Gastroesophageal sphincter (tissue), 4 donors: ENCODE measurements at regions not wholly inside any gene's neighbourhood (a gene's known extent, or its start where the extent isn't known, plus 50 kb on each side); places are given as distances from the start of the nearest gene placed in this dataset.
A peak's percentile ranks its signal among the peaks of the same experiment; 100 is the strongest.

ENCODE experiments used
- ATAC-seq: fragments of 150-250 bp; one replicate; pipeline ENCODE4 v1.9.1; 2016; ENCODE audit warnings: mild to moderate bottlenecking, moderate library complexity
- H3K27ac ChIP-seq, 4 donors: fragments of 200-600 bp; sonication (generic) in 3 of 4; 1 replicate in 3 of 4; 2 replicates in 1 of 4; pipeline ENCODE4 v1.5.1; 2016 to 2019
- H3K27me3 ChIP-seq: fragments of 200-600 bp; sonication (generic); one replicate; pipeline ENCODE4 v1.5.1; 2019
- H3K36me3 ChIP-seq, 2 donors: fragments of 200-600 bp; sonication (generic); one replicate each; pipeline ENCODE4 v1.5.1; 2019; ENCODE audit warnings: control low read depth in 1 of 2
- H3K4me1 ChIP-seq, 3 donors: fragments of 200-600 bp; sonication (generic); 1 replicate in 2 of 3; 2 replicates in 1 of 3; pipeline ENCODE4 v1.5.1; 2016 to 2019; ENCODE audit warnings: control low read depth in 2 of 3
- H3K4me3 ChIP-seq, 2 donors: fragments of 200-600 bp; sonication (generic); one replicate each; pipeline ENCODE4 v1.5.1; 2019; ENCODE audit warnings: mild to moderate bottlenecking in 1 of 2, moderate library complexity in 1 of 2
- H3K9me3 ChIP-seq, 3 donors: fragments of 200-600 bp; sonication (generic); one replicate each; pipeline ENCODE4 v1.5.1; 2017 to 2019; ENCODE audit warnings: control low read depth in 2 of 3
- EP300 ChIP-seq: sonication (generic); formaldehyde crosslinking; IDR thresholded peaks from one replicate; pipeline ENCODE4 v1.6.1; 2017; ENCODE audit warnings: antibody characterized with exemption, mild to moderate bottlenecking
- POLR2A ChIP-seq, 2 donors: fragments of 450-650 bp; IDR thresholded peaks; one replicate each; pipeline ENCODE4 v1.6.1; 2017; ENCODE audit warnings: antibody characterized with exemption in 2 of 2, mild to moderate bottlenecking in 2 of 2, moderate library complexity in 1 of 2
- POLR2AphosphoS5 ChIP-seq: sonication (generic); formaldehyde crosslinking; IDR thresholded peaks from one replicate; pipeline ENCODE4 v1.6.1; 2017; ENCODE audit warnings: antibody characterized with exemption
- WGBS, 2 donors: methylation state at CpG; one replicate each; pipeline ENCODE4 v1.1.5; 2018; ENCODE audit warnings: low coverage in 1 of 2; 5-methylcytosine and 5-hydroxymethylcytosine counted together
- TF ChIP-seq, protein P1 (sequence below), 4 experiments: fragments of 200-600 bp in 2 of 4; fragments of 450-650 bp in 2 of 4; sonication (generic) in 1 of 4; IDR thresholded peaks; one replicate each; pipeline ENCODE4 v1.5.1; 2017 to 2019; ENCODE audit warnings: antibody characterized with exemption in 4 of 4, mild to moderate bottlenecking in 2 of 4, moderate library complexity in 2 of 4

DNA sequence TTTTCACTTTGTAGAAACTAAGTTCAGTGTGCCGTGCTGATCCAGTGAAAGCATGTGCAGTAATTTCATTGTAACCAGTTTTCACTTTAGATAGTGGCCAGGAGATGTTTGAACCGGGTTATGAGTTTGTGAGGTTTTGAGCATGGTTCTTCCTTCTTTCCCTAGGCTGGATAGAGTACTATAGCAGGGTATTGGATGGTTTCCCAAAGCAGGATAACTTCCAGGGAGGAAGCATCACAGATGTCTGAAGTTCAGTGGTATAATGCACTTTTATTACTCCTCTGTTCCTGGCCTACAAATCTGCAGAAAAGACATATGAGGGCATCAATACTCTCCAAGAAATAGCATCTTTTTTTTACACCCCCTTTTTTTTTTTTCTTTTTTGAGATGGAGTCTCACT lies 823.1 kb downstream of the USP25 start:
- TF ChIP-seq POLR2A (IDR thresholded peaks at IDR 0.05) (no peak), POLR2AphosphoS5 (no peak), EP300 (no peak)
- TF ChIP-seq, protein P1, sequence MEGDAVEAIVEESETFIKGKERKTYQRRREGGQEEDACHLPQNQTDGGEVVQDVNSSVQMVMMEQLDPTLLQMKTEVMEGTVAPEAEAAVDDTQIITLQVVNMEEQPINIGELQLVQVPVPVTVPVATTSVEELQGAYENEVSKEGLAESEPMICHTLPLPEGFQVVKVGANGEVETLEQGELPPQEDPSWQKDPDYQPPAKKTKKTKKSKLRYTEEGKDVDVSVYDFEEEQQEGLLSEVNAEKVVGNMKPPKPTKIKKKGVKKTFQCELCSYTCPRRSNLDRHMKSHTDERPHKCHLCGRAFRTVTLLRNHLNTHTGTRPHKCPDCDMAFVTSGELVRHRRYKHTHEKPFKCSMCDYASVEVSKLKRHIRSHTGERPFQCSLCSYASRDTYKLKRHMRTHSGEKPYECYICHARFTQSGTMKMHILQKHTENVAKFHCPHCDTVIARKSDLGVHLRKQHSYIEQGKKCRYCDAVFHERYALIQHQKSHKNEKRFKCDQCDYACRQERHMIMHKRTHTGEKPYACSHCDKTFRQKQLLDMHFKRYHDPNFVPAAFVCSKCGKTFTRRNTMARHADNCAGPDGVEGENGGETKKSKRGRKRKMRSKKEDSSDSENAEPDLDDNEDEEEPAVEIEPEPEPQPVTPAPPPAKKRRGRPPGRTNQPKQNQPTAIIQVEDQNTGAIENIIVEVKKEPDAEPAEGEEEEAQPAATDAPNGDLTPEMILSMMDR (IDR thresholded peaks at IDR 0.05), result no peak
- Histone ChIP-seq H3K27ac (no peak overlapping the region), H3K36me3 (no peaks in the 10 kb centered on the region), H3K9me3 (no peaks in the 10 kb centered on the region), H3K4me1 (no peaks in the 10 kb centered on the region), H3K27me3 (no peaks in the 10 kb centered on the region), H3K4me3 (no peak overlapping the region)
- ATAC-seq, result no peak
- WGBS, 2 donors, result 61 to 90% methylated on average over 2 of the region's 2 CpGs

DNA sequence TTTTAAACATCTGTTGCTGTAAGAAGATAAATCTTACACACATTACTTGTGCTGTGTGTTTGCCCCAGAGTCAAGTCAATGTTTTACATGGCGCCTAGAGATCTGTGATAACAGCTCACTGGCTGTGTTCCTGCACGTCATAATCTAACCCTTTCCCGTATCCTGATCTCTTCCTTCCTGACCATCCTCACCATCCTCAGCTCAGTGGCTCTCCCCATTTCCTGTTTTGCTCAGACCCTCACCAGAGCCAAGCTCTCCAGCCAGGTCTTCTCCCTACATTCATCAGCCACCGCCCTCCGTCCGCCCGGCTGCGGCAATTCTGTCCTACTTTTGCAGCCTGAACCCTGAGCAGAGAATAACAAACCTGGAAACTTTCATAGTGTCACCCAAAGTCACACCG lies 824.7 kb downstream of the USP25 start:
- TF ChIP-seq EP300, result no peak
- H3K4me3 ChIP-seq, result no peak overlapping the region
- H3K27me3 ChIP-seq, result no peaks in the 10 kb centered on the region
- WGBS, 2 donors, result 86 to 87% methylated on average over 9 of the region's 9 CpGs
- H3K4me1 ChIP-seq, result no peaks in the 10 kb centered on the region
- no peaks in the 10 kb centered on the region for H3K9me3 ChIP-seq
- peak; percentile 48 for ATAC-seq
- no peaks in the 10 kb centered on the region for H3K36me3 ChIP-seq
- no peak overlapping the region for H3K27ac ChIP-seq

DNA sequence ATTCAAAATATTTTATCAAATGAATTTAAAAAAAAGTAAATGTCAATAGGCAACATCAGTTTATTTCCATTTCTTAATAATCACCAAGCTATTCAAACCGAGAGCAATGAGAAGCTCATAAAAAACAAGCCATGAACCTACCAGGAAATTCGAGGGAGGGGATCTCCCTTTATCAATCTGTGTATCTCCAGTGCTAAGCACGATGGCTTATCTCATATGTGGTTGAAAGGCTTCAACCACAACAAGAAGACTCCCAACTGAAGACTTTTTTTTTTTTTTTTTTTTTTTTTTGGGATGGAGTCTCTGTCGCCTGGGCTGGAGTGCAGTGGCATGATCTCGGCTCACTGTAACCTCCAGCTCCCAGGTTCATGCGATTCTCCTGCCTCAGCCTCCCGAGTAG lies 833.3 kb downstream of the USP25 start:
- H3K9me3 ChIP-seq, result no peaks in the 10 kb centered on the region
- H3K36me3 ChIP-seq, result no peaks in the 10 kb centered on the region
- H3K27me3 ChIP-seq, result no peaks in the 10 kb centered on the region
- TF ChIP-seq POLR2A (IDR thresholded peaks at IDR 0.05), result no peak
- TF ChIP-seq POLR2AphosphoS5, result no peak
- TF ChIP-seq, protein P1 (IDR thresholded peaks at IDR 0.05), result no peak
- no peak for TF ChIP-seq EP300
- H3K4me3 ChIP-seq, result no peak overlapping the region
- 88 to 95% methylated on average over 5 to 7 of the region's 7 CpGs for WGBS, 2 donors
- no peak for ATAC-seq
- no peak overlapping the region for H3K27ac ChIP-seq
- no peaks in the 10 kb centered on the region for H3K4me1 ChIP-seq

DNA sequence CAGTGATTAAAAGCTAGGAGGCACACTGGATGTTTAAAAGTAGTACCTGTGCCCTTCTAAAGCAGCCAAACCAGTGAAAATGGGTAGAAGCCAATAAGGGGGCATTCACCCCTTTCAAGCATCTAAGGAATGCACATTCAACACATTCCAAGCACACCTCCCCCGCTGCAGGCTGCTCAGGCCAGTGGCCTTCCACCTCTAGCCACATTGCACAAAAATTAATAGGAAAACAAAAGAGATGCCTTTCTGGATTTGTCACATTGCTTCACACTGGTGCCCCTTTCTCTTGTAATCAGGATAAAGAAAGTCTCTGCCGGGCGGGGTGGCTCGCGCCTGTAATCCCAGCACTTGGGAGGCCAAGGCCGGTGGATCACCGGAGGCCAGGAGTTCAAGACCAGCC lies 834.0 kb downstream of the USP25 start:
- Histone ChIP-seq H3K9me3 (no peaks in the 10 kb centered on the region), H3K36me3 (no peaks in the 10 kb centered on the region), H3K4me3 (no peak overlapping the region), H3K27ac (no peak overlapping the region), H3K4me1 (no peaks in the 10 kb centered on the region), H3K27me3 (no peaks in the 10 kb centered on the region)
- no peak for TF ChIP-seq POLR2AphosphoS5
- TF ChIP-seq, protein P1 (IDR thresholded peaks at IDR 0.05), result no peak
- no peak for TF ChIP-seq EP300
- no peak for TF ChIP-seq POLR2A (IDR thresholded peaks at IDR 0.05)
- no peak for ATAC-seq
- whole genome bisulfite sequencing, 2 donors, result 75 to 100% methylated on average over 1 of the region's 7 CpGs

DNA sequence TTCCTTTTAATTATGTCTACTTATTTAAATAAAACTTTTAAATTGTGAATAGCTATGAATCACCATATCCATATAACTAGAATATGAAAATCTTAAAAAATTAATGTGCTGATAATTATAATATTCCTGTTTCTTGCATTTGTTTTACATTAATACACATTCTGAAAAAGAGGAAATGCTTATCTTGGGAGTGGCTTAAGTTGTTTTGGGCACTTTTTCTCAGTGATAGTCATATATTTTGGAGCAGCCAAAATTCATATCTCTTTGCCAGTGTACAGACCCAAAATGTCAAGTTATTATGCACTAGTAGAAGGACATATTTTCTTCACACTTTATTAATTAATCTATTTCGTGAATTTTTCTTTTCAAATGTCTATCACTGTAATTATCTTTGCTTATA lies 838.5 kb downstream of the USP25 start:
- Histone ChIP-seq H3K4me1 (no peaks in the 10 kb centered on the region), H3K4me3 (no peak overlapping the region)

More for the DNA sequence above, 838.5 kb downstream of the USP25 start:
- H3K36me3 ChIP-seq, result no peaks in the 10 kb centered on the region
- ATAC-seq, result no peak
- H3K27me3 ChIP-seq, result no peaks in the 10 kb centered on the region
- no peaks in the 10 kb centered on the region for H3K9me3 ChIP-seq
- no peak overlapping the region for H3K27ac ChIP-seq
- TF ChIP-seq, protein P1 (IDR thresholded peaks at IDR 0.05), result no peak
- TF ChIP-seq POLR2A (IDR thresholded peaks at IDR 0.05) (no peak), POLR2AphosphoS5 (no peak), EP300 (no peak)
- WGBS, 2 donors, result 50 to 71% methylated on average over 1 of the region's 1 CpG
